NB4 (cell line): ENCODE measurements at regions not wholly inside any gene's neighbourhood (a gene's known extent, or its start where the extent isn't known, plus 50 kb on each side); places are given as distances from the start of the nearest gene placed in this dataset.

ENCODE experiments used
- DNase-seq: peaks from one replicate; pipeline ENCODE4 v3.0.0; 2010; ENCODE audit warnings: low read depth
- H3K4me3 ChIP-seq: one replicate; pipeline ENCODE4 v1.5.1; 2011; ENCODE audit warnings: mild to moderate bottlenecking, low read depth, low read length, moderate library complexity
- CTCF ChIP-seq: IDR thresholded peaks from one replicate; pipeline ENCODE4 v1.5.1; 2012; ENCODE audit warnings: low read depth, low read length
- MAX ChIP-seq: IDR thresholded peaks from 2 replicates; pipeline ENCODE4 v1.6.1; 2011; ENCODE audit warnings: low read depth, low read length
- MYC ChIP-seq: IDR thresholded peaks from 2 replicates; pipeline ENCODE4 v1.6.1; 2011; ENCODE audit warnings: low read depth, low read length
- POLR2A ChIP-seq: IDR thresholded peaks from 2 replicates; pipeline ENCODE4 v1.6.1; 2011; ENCODE audit warnings: mild to moderate bottlenecking; ENCODE audit not compliant: insufficient read length; ENCODE audit errors: extremely low read depth

- TF ChIP-seq MYC (no peak), CTCF (no peak), MAX (no peak), POLR2A (no peak)
- no peak overlapping the region for H3K4me3 ChIP-seq
- DNase-seq = no peak
Observed at GRCh38 chr6:24987446-24988115, 51.8 kb upstream of the RIPOR2 start.

GRCh38 chr6:24988562-24988961, 52.8 kb upstream of the RIPOR2 start:
- TF ChIP-seq MYC (no peak), MAX (no peak), POLR2A (no peak), CTCF (no peak)
- no peak overlapping the region for H3K4me3 ChIP-seq
- no peak for DNase-seq

GRCh38 chr6:24990236-24990845, 54.6 kb upstream of the RIPOR2 start:
- TF ChIP-seq MYC = no peak
- TF ChIP-seq CTCF = no peak
- no peak for TF ChIP-seq MAX
- no peak for TF ChIP-seq POLR2A
- no peak overlapping the region for H3K4me3 ChIP-seq
- DNase-seq = no peak

GRCh38 chr6:24990944-24991809, 55.4 kb upstream of the RIPOR2 start:
- no peak overlapping the region for H3K4me3 ChIP-seq
- DNase-seq = no peak
- TF ChIP-seq CTCF (no peak), POLR2A (no peak), MYC (no peak), MAX (no peak)

DNA sequence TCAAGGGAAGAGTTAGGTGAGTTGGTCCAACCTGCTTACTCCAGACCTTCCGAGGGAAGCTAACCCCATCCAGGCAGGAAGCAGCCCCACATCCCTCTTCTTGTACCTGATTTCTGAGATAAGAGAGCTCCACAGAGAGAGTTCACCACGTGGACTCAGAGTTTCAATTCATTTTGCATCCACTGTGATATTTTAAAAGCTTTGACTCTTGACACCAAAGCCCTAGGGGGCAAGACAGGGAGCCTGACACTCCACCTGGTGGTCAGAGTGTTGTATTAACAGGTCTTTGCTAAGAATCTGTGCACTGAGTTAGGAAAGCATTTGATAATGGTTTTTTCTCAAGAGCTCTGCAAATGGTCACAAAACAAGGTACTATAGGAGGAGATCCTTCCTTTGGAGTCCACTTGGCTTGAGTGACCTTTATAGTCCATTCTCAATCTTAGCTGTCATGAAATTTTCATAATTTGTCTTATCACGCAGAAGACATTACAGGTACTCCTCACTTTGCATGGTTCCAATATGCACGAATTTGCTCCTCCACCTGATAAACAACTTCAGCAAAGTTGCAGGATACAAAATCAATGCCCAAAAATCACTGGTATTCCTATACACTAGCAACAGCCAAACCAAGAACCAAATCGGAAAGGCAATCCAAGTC, 56.2 kb upstream of the RIPOR2 start:
- no peak overlapping the region for H3K4me3 ChIP-seq
- peak; percentile 77 for DNase-seq
- TF ChIP-seq MYC (no peak), POLR2A (no peak), CTCF (peak; percentile 72), MAX (peak; percentile 49; the same call in 1 of the 2 replicates)
